Fibroblast of villous mesenchyme (primary cell): ENCODE measurements at regions not wholly inside any gene's neighbourhood (a gene's known extent, or its start where the extent isn't known, plus 50 kb on each side); places are given as distances from the start of the nearest gene placed in this dataset.
A peak's percentile ranks its signal among the peaks of the same experiment; 100 is the strongest.

Source experiments
- DNase-seq: peaks from one replicate; pipeline ENCODE4 v3.0.0-alpha.2; 2010; ENCODE audit warnings: low read depth
- H3K4me3 ChIP-seq: 2 replicates; pipeline ENCODE4 v1.5.1; 2011; ENCODE audit warnings: low read depth, mild to moderate bottlenecking, low read length
- CTCF ChIP-seq: IDR thresholded peaks from 2 replicates; pipeline ENCODE4 v1.5.1; 2012; ENCODE audit warnings: low read depth, mild to moderate bottlenecking, low read length; ENCODE audit not compliant: insufficient read depth

- no peak for DNase-seq
- no peak overlapping the region for H3K4me3 ChIP-seq
- no peak for TF ChIP-seq CTCF
Observed at GRCh38 chr5:143987751-143988560, 176.0 kb downstream of the HMHB1 start.

- no peak for DNase-seq
- H3K4me3 ChIP-seq: no peak overlapping the region
- TF ChIP-seq CTCF: no peak
Observed at GRCh38 chr5:143992496-143992895, 178.0 kb downstream of the YIPF5 start.

GRCh38 chr5:144002876-144003275, 167.6 kb downstream of the YIPF5 start:
- H3K4me3 ChIP-seq: no peak overlapping the region
- peak; percentile 77 for DNase-seq
- no peak for TF ChIP-seq CTCF

- H3K4me3 ChIP-seq: no peak overlapping the region
- TF ChIP-seq CTCF: no peak
- DNase-seq: no peak
Observed at GRCh38 chr5:144003636-144004035, 166.8 kb downstream of the YIPF5 start.

GRCh38 chr5:144004146-144004545, 166.3 kb downstream of the YIPF5 start:
- TF ChIP-seq CTCF: no peak
- DNase-seq: peak; percentile 54
- H3K4me3 ChIP-seq: no peak overlapping the region

GRCh38 chr5:144004751-144005150, 165.7 kb downstream of the YIPF5 start:
- no peak for TF ChIP-seq CTCF
- no peak overlapping the region for H3K4me3 ChIP-seq
- no peak for DNase-seq

- TF ChIP-seq CTCF: no peak
- H3K4me3 ChIP-seq: no peak overlapping the region
- DNase-seq: no peak
Observed at GRCh38 chr5:144009116-144009515, 161.3 kb downstream of the YIPF5 start.
